Fibroblast of skin of right quadriceps (primary cell): ENCODE measurements at regions not wholly inside any gene's neighbourhood (a gene's known extent, or its start where the extent isn't known, plus 50 kb on each side); places are given as distances from the start of the nearest gene placed in this dataset.

Experiments used
- DNase-seq: peaks from one replicate; pipeline ENCODE4 v3.0.0-alpha.2; 2013

- no peak for DNase-seq
These were observed 74.3 kb downstream of the SIPA1L2 start for GRCh38 chr1:232555494-232556210.

GRCh38 chr1:232554409-232554808, 75.5 kb downstream of the SIPA1L2 start:
- DNase-seq = no peak

GRCh38 chr1:232553809-232554208, 76.1 kb downstream of the SIPA1L2 start:
- DNase-seq = peak; percentile 43

GRCh38 chr1:232553050-232553754, 76.7 kb downstream of the SIPA1L2 start:
- peak; percentile 25 for DNase-seq

GRCh38 chr1:232551386-232551785, 78.5 kb downstream of the SIPA1L2 start:
- DNase-seq = peak; percentile 59

- DNase-seq = no peak
These were observed 79.9 kb downstream of the SIPA1L2 start for GRCh38 chr1:232550007-232550406.

GRCh38 chr1:232548691-232549090, 81.2 kb downstream of the SIPA1L2 start:
- no peak for DNase-seq

- no peak for DNase-seq
These were observed 81.9 kb downstream of the SIPA1L2 start for GRCh38 chr1:232547938-232548484.

- no peak for DNase-seq
These were observed 87.0 kb downstream of the SIPA1L2 start for GRCh38 chr1:232542633-232543593.

- DNase-seq = no peak
These were observed 91.0 kb downstream of the SIPA1L2 start for GRCh38 chr1:232538943-232539302.

- DNase-seq = peak; percentile 50
These were observed 91.5 kb downstream of the SIPA1L2 start for GRCh38 chr1:232538224-232538942.

GRCh38 chr1:232534552-232535517, 95.1 kb downstream of the SIPA1L2 start:
- peak; percentile 39 for DNase-seq

GRCh38 chr1:232533328-232533727, 96.6 kb downstream of the SIPA1L2 start:
- no peak for DNase-seq

- no peak for DNase-seq
These were observed 97.0 kb downstream of the SIPA1L2 start for GRCh38 chr1:232532901-232533300.

- no peak for DNase-seq
These were observed 98.6 kb downstream of the SIPA1L2 start for GRCh38 chr1:232531291-232531690.

GRCh38 chr1:232529747-232530146, 100.2 kb downstream of the SIPA1L2 start:
- DNase-seq = no peak

GRCh38 chr1:232528472-232529089, 101.4 kb downstream of the SIPA1L2 start:
- DNase-seq = no peak

GRCh38 chr1:232524056-232524455, 105.9 kb downstream of the SIPA1L2 start:
- DNase-seq = no peak

- DNase-seq = no peak
These were observed 107.7 kb downstream of the SIPA1L2 start for GRCh38 chr1:232522189-232522588.

- DNase-seq = no peak
These were observed 108.3 kb downstream of the SIPA1L2 start for GRCh38 chr1:232521660-232522059.

GRCh38 chr1:232519186-232519585, 110.7 kb downstream of the SIPA1L2 start:
- DNase-seq = no peak
